Panc1 (cell line): ENCODE measurements at regions not wholly inside any gene's neighbourhood (a gene's known extent, or its start where the extent isn't known, plus 50 kb on each side); places are given as distances from the start of the nearest gene placed in this dataset.

ENCODE experiments used
- ATAC-seq: fragments of 200-7000 bp; cut with Tn5 transposase; 2 replicates; pipeline ENCODE4 v1.9.1; 2020; ENCODE audit warnings: mild to moderate bottlenecking, moderate library complexity
- BruUV-seq: library from RNA; stranded (reverse); fragments of 400-500 nt; replicated peaks from 2 replicates; lab custom pipeline; 2021; lab: Mats Ljungman, UMichigan
- CTCF ChIA-PET: fragments of 300-600 bp; sonication (Branson Sonifier 250); formaldehyde crosslinking; loops from one replicate; lab custom pipeline; 2022; ENCODE audit warnings: antibody characterized with exemption; lab: Charles Lee
- POLR2A ChIA-PET: fragments of 300-600 bp; sonication (Branson Sonifier 250); formaldehyde crosslinking; loops from one replicate; lab custom pipeline; 2022; ENCODE audit warnings: antibody characterized with exemption; lab: Charles Lee
- DNase-seq: peaks from one replicate; pipeline ENCODE4 v3.0.0-alpha.2; 2010; ENCODE audit warnings: low read depth, low spot score
- H3K27ac ChIP-seq: 2 replicates; pipeline ENCODE4 v1.5.1; 2011; ENCODE audit warnings: mild to moderate bottlenecking, low read length, inconsistent platforms
- H3K27me3 ChIP-seq: fragments of 200-500 bp; sonication (Bioruptor generic); 2 replicates; pipeline ENCODE4 v1.6.0; 2014; ENCODE audit warnings: low read length, inconsistent platforms; ENCODE audit not compliant: control insufficient read depth, insufficient read depth
- H3K36me3 ChIP-seq: fragments of 200-500 bp; sonication (Bioruptor generic); 2 replicates; pipeline ENCODE4 v1.5.1; 2014; ENCODE audit warnings: inconsistent platforms, mild to moderate bottlenecking, low read length, moderate library complexity; ENCODE audit not compliant: control insufficient read depth, insufficient read depth
- H3K4me1 ChIP-seq: 2 replicates; pipeline ENCODE4 v1.5.1; 2011; ENCODE audit warnings: inconsistent platforms, mild to moderate bottlenecking, low read length, moderate library complexity; ENCODE audit not compliant: control insufficient read depth, insufficient read depth
- H3K4me3 ChIP-seq, 2 experiments: 2 replicates each; pipeline ENCODE4 v1.5.1; 2011 to 2012; ENCODE audit warnings: low read depth in 2 of 2, low read length in 2 of 2, mild to moderate bottlenecking in 2 of 2, inconsistent platforms in 1 of 2, moderate library complexity in 1 of 2
- H3K9me3 ChIP-seq: fragments of 200-500 bp; sonication (Bioruptor generic); 2 replicates; pipeline ENCODE4 v1.5.1; 2014; ENCODE audit warnings: low read depth, mild to moderate bottlenecking, inconsistent platforms, low read length, moderate library complexity; ENCODE audit not compliant: control insufficient read depth, insufficient read depth
- POLR2AphosphoS5 ChIP-seq: IDR thresholded peaks from 2 replicates; pipeline ENCODE4 v1.6.1; 2012; ENCODE audit warnings: mild to moderate bottlenecking, low read depth, low read length, moderate library complexity
- SIN3A ChIP-seq: IDR thresholded peaks from 2 replicates; pipeline ENCODE4 v1.6.1; 2012; ENCODE audit warnings: low read depth, mild to moderate bottlenecking, low read length, moderate library complexity, borderline replicate concordance; ENCODE audit not compliant: insufficient read depth
- TCF7L2 ChIP-seq: IDR thresholded peaks from 2 replicates; pipeline ENCODE4 v1.6.1; 2011; ENCODE audit warnings: mild to moderate bottlenecking, low read depth, low read length, inconsistent platforms
- in situ Hi-C: cut with HindIII; loops from 2 replicates; pipeline ENCODE4 v1.10.0; 2016; ENCODE audit warnings: low sequenced_read_pairs, low pct_unique_long_range_greater_than_20kb
- intact Hi-C: fragments of 100-400 bp; cut with micrococcal nuclease; formaldehyde crosslinking; loops from one replicate; pipeline ENCODE4 v1.10.0; 2022; ENCODE audit not compliant: unreplicated experiment
- TF ChIP-seq, protein P1 (sequence below), 2 experiments: IDR thresholded peaks; 2 replicates each; pipeline ENCODE4 v1.6.1; 2011 to 2012; ENCODE audit warnings: low read depth in 2 of 2, control low read depth in 1 of 2, low read length in 1 of 2, mild to moderate bottlenecking in 1 of 2, moderate library complexity in 1 of 2; ENCODE audit not compliant: insufficient read depth in 1 of 2
- TF ChIP-seq, protein P2 (sequence below): fragments of 450-650 bp; IDR thresholded peaks from 2 replicates; pipeline ENCODE4 v1.5.1; 2017; ENCODE audit warnings: mild to moderate bottlenecking

- DNase-seq = no peak
- Histone ChIP-seq H3K9me3 (no peaks in the 10 kb centered on the region), H3K36me3 (no peaks in the 10 kb centered on the region), H3K4me1 (no peaks in the 10 kb centered on the region), H3K27me3 (no peaks in the 10 kb centered on the region), H3K27ac (no peak overlapping the region), H3K4me3 (no peak overlapping the region)
- BruUV-seq = no TSS peak
- ChIA-PET CTCF (no interaction called here), POLR2A (no interaction called here)
- intact Hi-C loops (no loop called here), in situ Hi-C loops (no loop called here)
- ATAC-seq = no peak
- TF ChIP-seq SIN3A (no peak), TCF7L2 (no peak), POLR2AphosphoS5 (no peak)
- TF ChIP-seq, protein P1, sequence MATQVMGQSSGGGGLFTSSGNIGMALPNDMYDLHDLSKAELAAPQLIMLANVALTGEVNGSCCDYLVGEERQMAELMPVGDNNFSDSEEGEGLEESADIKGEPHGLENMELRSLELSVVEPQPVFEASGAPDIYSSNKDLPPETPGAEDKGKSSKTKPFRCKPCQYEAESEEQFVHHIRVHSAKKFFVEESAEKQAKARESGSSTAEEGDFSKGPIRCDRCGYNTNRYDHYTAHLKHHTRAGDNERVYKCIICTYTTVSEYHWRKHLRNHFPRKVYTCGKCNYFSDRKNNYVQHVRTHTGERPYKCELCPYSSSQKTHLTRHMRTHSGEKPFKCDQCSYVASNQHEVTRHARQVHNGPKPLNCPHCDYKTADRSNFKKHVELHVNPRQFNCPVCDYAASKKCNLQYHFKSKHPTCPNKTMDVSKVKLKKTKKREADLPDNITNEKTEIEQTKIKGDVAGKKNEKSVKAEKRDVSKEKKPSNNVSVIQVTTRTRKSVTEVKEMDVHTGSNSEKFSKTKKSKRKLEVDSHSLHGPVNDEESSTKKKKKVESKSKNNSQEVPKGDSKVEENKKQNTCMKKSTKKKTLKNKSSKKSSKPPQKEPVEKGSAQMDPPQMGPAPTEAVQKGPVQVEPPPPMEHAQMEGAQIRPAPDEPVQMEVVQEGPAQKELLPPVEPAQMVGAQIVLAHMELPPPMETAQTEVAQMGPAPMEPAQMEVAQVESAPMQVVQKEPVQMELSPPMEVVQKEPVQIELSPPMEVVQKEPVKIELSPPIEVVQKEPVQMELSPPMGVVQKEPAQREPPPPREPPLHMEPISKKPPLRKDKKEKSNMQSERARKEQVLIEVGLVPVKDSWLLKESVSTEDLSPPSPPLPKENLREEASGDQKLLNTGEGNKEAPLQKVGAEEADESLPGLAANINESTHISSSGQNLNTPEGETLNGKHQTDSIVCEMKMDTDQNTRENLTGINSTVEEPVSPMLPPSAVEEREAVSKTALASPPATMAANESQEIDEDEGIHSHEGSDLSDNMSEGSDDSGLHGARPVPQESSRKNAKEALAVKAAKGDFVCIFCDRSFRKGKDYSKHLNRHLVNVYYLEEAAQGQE (IDR thresholded peaks at IDR 0.05; ENCODE audit: insufficient read depth in 1 of 2, low read depth in 2 of 2, low read length in 1 of 2) = no peak
- TF ChIP-seq, protein P2, sequence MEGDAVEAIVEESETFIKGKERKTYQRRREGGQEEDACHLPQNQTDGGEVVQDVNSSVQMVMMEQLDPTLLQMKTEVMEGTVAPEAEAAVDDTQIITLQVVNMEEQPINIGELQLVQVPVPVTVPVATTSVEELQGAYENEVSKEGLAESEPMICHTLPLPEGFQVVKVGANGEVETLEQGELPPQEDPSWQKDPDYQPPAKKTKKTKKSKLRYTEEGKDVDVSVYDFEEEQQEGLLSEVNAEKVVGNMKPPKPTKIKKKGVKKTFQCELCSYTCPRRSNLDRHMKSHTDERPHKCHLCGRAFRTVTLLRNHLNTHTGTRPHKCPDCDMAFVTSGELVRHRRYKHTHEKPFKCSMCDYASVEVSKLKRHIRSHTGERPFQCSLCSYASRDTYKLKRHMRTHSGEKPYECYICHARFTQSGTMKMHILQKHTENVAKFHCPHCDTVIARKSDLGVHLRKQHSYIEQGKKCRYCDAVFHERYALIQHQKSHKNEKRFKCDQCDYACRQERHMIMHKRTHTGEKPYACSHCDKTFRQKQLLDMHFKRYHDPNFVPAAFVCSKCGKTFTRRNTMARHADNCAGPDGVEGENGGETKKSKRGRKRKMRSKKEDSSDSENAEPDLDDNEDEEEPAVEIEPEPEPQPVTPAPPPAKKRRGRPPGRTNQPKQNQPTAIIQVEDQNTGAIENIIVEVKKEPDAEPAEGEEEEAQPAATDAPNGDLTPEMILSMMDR = no peak
Measured at GRCh38 chr4:43898836-43899235, 549.8 kb downstream of the KCTD8 start.

GRCh38 chr4:43903456-43903855, 545.2 kb downstream of the KCTD8 start:
- intact Hi-C loops = no loop called here
- H3K27ac ChIP-seq = no peak overlapping the region
- no TSS peak for BruUV-seq
- CTCF ChIA-PET = no interaction called here
- in situ Hi-C loops = no loop called here
- H3K4me3 ChIP-seq = no peak overlapping the region
- H3K36me3 ChIP-seq = no peaks in the 10 kb centered on the region
- no peaks in the 10 kb centered on the region for H3K4me1 ChIP-seq
- DNase-seq = no peak
- H3K27me3 ChIP-seq = no peaks in the 10 kb centered on the region
- no peak for ATAC-seq
- POLR2A ChIA-PET = no interaction called here
- H3K9me3 ChIP-seq = no peaks in the 10 kb centered on the region
- TF ChIP-seq TCF7L2 = no peak
- no peak for TF ChIP-seq POLR2AphosphoS5
- TF ChIP-seq, protein P1 (IDR thresholded peaks at IDR 0.05; ENCODE audit: insufficient read depth in 1 of 2, low read depth in 2 of 2, low read length in 1 of 2) = no peak
